ENCODE measurements at regions not wholly inside any gene's neighbourhood (a gene's known extent, or its start where the extent isn't known, plus 50 kb on each side); places are given as distances from the start of the nearest gene placed in this dataset.

DNA sequence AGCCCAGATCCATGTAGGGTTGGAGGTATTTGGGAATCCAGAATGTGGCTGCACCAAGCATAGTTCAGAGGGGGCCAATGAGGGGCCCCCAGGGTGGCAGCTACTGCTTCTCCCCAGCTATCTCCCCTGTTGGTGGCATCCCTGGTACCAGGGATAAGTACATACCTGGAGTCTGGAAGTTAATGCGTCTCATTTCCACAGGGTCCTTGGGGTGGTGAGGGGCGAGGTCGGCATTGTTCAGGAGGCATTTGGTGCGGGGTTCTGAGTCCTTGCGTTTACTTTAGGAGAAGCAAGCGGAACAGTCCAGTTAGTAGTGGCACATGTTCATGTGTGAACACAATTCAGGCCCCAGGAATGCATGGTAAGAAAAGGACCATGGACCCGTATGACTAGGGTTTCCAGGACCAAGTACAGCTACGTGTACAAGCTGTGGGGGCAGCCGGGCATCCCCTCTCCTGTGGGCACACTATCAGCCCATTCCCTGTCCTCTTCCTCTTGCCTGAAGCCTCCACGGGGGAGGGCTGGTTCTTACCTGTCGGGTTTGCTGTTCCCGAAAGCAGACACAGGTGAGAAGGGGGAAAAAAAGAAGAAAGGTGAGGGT, 122.3 kb downstream of the PTPRS start:
- no peak for DNase-seq (ENCODE audit: low read depth in 2 of 2)

DNA sequence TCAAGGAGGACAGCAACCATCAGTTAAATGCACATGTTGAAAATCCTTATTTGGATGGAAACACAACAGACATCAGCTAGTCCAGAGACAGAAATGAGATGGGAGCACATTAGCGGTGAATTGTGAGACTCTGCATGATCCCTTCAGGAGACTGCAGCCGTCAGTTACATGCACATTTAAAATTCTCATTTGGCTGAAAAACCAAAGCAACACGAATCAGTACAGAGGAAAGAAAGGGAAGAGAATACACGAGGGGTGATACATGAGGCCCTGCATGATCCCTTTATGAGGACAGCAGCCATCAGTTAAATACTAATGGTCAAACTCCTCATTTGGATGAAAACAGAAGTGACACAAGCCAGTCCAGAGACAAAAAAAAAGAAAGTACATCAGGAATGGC, 123.4 kb downstream of the PTPRS start:
- no peak for DNase-seq (ENCODE audit: low read depth in 2 of 2)

DNA sequence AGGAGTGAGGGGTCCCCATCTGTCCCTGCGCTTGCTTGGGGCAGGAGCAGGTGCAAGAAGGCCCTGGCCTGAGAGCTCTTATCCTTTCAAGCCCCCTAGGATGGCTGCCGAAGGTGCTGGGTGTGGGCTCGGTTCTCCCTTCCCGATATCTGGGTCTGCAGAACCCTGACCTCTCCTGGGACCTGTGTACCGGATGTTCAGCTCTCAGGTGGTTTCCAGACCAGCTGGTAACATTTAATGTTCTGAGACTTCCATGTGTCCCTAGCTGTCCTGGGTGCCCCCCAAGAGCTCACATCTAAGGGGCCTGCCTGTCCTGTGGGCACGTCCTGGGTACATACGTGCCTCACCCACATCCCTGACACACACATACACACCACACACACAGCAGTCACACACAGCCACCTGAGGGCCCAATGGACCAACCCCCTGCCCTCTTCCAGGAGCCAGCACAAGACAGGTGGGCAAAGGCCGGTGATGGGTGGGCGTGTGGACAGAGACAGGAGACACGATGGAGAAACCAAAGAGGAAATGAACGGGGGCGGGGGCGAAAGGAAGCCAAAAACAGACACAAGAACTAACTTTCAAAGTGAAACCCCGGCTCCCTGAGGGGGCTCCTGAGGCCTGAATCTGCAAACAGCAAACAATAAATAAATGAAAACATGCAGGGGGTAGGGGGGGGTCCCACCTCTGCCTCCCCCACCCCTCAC, 124.3 kb downstream of the PTPRS start:
- no peak for DNase-seq (ENCODE audit: low read depth in 2 of 2)

DNA sequence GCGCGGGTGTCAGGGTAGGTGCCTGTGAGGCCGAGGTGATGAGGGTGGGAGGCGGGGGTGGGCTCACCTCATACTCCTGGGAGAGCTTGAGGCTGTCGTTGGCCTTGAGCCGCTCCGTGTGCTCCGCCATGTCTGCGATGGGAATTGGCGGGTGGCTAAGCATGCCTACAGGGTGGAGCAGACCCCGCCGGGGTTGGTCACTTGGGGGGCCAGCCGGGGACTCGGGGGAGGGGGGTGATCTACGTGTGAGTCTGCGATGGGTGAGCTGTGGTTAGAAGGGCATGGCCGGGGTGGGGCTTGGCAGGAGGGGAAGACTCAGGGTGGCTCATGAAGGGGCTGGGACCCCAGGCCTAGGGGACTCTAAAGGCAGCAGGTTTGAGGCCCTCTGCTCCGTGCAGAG, 125.2 kb downstream of the PTPRS start:
- no peak for DNase-seq (ENCODE audit: low read depth in 2 of 2)

DNA sequence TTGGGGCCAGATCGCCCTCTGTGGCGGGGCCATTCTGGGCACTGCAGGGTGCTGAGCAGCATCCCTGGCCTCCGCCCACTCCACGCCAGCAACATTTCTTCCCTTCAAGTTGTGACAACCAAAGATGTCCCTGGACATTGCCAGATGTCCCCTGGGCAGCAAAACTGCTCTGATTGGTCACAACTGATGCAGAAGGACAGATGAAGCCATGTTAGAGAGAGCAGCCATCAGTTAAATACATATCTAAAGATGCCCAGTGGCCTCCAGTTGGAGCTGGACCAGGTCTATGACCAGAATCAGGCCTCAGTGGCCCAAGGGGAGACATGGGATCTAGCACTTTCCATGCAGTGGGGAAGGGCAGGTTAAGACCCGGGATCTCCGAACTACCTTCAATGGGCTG, 125.7 kb downstream of the PTPRS start:
- DNase-seq (ENCODE audit: low read depth in 2 of 2): no peak

DNA sequence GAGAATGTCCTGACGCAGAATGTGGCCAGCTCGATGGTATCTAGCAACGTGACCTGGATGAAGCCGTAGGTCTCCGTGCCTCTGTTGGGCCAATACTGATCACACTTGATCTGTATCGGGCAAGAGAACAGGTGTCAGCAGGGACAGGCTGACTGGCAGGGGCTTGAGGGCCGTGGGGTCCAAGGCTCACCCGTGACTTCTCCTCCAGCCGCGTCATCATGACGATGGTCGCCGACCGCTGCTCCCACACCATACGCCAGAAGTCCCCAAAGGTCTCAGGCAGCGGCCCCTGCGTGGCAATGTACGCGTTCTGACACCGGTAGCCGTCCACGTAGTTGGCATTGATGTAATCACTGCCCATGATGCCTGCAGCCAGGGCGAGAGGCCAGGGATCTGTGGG, 126.2 kb downstream of the PTPRS start:
- DNase-seq (ENCODE audit: low read depth in 2 of 2): no peak

DNA sequence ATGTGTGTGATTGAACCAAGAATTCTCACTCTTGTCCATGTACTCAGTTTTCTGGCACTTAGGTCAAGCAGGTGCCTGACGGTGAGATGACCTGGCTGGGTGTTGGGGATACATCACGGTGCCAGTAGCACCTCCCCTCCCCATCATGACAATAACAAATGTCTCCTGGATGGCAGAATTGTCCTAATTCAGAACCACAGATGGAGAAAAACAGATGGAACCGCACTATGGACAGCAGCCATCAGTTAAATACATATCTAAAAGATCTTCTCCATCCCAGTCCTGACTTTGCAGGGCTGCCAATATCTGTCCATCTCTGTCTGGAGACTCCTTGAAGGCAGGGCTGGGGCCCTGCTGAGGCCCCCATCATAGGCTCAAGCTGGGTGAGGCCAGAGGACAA, 126.9 kb downstream of the PTPRS start:
- DNase-seq (ENCODE audit: low read depth in 2 of 2): no peak

DNA sequence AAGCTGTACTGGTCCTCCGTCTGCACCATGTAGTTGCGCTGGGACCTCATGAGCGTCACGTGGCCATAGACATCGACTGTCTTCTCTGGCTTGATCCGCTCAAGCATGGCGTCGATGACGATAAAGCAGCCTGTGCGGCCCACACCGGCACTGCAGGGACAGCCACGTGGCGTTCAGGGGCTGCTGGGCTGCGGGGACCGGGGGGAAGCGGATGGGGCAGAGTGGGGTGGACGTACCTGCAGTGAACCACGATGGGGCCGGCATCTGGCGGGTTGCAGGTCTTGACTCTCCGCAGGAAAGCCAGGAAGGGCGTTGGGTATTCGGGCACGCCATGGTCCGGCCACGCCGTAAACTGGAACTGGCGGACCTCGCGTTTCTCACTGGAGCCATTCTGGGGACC, 128.5 kb downstream of the PTPRS start:
- DNase-seq (ENCODE audit: low read depth in 2 of 2): no peak

DNA sequence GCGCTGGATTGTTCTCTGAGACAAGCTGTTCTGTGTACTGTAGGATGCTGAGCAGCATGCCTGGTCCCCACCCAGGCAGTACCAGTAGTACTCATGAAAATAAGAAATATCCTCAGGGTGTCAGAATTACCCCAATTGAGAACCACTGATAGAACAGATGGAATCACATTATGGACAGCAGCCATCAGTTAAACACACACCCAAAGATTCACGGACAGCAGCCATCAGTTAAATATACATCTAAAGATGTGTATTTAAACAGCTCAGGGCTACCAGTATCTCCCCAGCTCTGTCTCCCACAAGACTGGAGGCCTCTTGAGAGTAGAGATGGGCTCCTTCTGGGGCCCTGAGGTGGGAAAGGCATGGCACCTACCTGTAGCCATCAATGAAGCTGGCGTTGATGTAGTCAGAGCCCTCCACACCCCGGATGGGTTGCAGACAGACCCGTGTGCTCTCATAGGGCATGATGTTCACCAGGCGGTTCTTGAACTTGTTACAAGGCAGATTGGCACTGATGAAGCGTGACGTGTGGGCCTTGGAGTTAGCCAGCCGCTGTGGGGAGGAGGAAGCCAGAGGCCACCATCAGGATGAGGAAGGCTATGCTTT, 129.3 kb downstream of the PTPRS start:
- no peak for DNase-seq (ENCODE audit: low read depth in 2 of 2)

DNA sequence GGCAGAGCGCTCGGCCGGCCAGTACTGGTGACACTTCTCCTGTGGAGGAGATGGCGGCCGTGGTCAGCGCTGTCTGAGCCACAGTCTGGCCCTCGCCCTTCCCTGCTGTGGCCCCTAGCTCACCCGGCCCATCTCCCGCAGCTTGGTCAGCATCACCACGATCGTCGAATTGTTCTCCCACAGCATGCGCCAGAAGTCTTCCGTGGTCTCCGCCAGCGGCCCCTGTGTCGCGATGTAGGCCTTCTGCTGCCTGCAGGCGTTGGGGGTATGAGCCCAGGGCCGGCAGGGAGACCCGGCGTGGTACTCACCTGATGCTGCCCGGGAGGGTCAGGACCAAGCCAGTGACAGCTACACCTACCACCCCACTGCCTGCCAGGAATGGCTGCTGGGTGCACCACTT, 130.1 kb downstream of the PTPRS start:
- DNase-seq (ENCODE audit: low read depth in 2 of 2): no peak

DNA sequence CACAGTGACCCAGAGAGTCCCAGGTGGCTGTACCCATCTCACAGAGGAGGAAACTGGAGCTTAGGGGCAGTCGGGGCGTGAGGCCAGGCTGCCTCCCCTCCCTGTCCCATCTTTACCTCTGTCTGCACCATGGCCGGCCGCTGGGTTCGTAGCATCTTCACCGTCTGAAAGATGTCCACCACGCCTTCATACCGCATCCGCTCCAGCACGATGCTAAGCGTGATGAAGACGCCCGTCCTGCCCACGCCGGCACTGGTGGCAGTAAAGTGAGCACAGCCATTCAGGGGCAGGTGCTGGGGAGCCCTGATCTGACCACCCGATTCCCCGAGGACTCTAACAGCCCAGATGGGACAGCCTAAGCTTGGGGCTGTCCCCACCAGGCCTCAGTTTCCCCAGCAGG, 132.8 kb downstream of the PTPRS start:
- DNase-seq (ENCODE audit: low read depth in 2 of 2): no peak

DNA sequence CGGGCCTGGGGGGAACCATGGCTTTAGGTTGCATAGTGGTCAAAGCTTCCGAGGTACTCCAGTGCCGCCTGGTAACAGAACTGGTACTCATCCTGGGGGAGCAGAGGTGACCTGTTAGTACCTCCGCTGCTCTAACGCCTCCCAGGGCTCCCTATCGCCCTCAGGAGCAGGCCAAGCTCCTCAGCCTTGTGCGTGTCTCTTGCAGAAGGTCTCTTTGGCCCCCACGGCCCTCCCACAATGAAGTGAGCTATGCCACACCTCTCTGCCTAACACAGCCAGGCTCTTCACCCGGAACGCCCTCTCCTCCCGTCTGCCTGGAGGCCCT, 133.9 kb downstream of the PTPRS start:
- no peak for DNase-seq (ENCODE audit: low read depth in 2 of 2)

DNA sequence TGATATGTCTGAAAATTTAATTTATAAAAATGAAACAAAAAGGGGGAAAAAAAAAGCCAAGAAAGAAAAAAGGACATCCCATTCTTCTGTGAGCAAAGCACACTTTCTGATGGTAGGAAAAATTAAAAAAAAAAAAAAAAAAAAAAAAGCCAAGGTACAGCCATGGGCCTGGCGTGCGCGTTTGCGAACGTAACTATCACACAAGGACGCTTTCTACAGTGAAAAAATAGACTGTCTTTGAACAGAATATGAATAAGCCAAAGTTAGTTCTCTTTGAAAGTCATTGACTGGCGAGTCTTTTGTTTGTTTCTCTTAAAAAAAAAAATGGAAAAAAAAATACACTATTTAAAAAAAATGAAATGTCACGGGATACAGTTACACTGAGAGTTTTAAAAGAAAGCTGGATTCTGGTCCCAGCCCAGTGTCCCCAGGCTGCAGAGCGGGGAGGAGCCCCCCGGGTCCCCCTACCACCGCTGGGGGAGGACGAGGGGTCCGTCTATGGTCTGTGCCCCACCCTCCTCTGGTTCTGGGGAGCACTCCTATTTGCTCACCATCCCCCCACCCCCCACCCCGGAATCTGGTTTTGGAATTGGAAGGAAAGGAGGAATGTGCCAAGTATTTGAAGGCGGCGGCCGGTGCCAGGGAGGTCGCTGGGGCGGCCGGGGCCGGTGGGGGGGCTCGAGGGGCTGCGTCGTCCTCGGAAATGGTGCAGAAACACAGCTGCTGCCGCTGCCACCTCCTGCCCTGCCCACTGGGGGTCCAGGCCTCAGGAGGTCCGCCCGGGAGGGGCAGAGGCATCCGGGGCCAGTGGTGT, 134.5 kb downstream of the PTPRS start:
- DNase-seq (ENCODE audit: low read depth in 2 of 2): no peak

DNA sequence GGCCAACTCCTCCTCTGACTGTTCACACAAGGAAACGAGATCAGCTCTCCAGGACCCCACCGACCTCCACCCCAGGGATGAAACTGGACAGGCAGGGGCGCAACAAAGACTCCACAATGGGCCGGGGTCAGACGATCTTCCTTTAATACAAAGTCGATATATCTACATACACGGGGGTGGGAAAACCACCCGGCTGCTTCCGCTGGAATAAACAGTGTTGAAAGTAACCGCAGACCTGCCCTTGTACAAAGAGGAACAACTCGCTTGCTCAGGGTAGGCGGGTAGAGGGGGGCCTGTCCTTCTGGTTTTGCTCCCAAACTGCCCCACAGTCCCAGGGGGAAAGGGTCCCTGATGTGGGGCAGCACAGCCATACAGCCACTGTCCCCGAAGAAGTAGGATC, 135.2 kb downstream of the PTPRS start:
- no peak for DNase-seq (ENCODE audit: low read depth in 2 of 2)

DNA sequence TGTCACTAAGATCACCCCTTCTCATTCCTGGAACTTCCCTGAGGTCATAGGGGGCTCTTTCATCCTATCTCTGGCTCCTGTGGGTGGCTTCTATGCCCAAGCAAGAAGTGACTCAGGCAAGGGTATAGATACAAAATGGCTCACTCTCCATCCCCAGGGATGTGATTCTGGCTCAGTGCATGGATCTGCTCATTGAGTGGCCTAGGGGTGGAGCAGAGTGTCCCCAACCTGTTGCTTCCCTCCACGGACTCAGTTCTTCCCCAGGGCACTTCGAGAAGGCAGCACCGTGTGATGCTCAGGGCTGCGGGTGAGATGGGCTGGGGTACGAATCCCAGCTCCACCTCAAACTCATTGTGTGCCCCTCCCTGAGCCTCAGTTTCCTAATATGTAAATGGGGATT, 136.4 kb downstream of the PTPRS start:
- DNase-seq (ENCODE audit: low read depth in 2 of 2): no peak
